ENCODE measurements at regions not wholly inside any gene's neighbourhood (a gene's known extent, or its start where the extent isn't known, plus 50 kb on each side); places are given as distances from the start of the nearest gene placed in this dataset.

- Histone ChIP-seq H3K9me2 (replicated peaks; ENCODE audit: control insufficient read depth, low read length) (no peaks in the 10 kb centered on the region), H3F3A (ENCODE audit: control insufficient read depth, insufficient read depth) (no peaks in the 10 kb centered on the region), H3K27ac (ENCODE audit: low read depth, low read length) (no peak overlapping the region), H3K4me1 (ENCODE audit: control insufficient read depth, low read length) (no peaks in the 10 kb centered on the region), H3K4me2 (ENCODE audit: low read length) (no peak overlapping the region), H3K79me2 (ENCODE audit: control insufficient read depth, low read length) (no peaks in the 10 kb centered on the region), H3K36me3 (ENCODE audit: control insufficient read depth, low read length) (no peaks in the 10 kb centered on the region), H3K9me3 (ENCODE audit: control insufficient read depth, insufficient read depth, low read length) (no peaks in the 10 kb centered on the region), H4K20me1 (ENCODE audit: control insufficient read depth, insufficient read depth, low read depth, low read length) (no peaks in the 10 kb centered on the region), H3K4me3 (ENCODE audit: low read length) (no peak overlapping the region), H3K27me3 (ENCODE audit: control insufficient read depth, low read length) (no peaks in the 10 kb centered on the region)
- no peak for TF ChIP-seq CTCF (IDR thresholded peaks at IDR 0.05; ENCODE audit: low read depth, low read length, poor library complexity, severe bottlenecking)
- no peak for TF ChIP-seq EZH2phosphoT487 (IDR thresholded peaks at IDR 0.05; ENCODE audit: borderline replicate concordance, low read length)
These were observed 1255.9 kb downstream of the JRKL start for GRCh38 chr11:97645736-97646135.

GRCh38 chr11:97656356-97656755 is 1266.5 kb downstream of the JRKL start:
- Histone ChIP-seq H3K27me3 (ENCODE audit: control insufficient read depth, low read length) (no peaks in the 10 kb centered on the region), H4K20me1 (ENCODE audit: control insufficient read depth, insufficient read depth, low read depth, low read length) (no peaks in the 10 kb centered on the region), H3K36me3 (ENCODE audit: control insufficient read depth, low read length) (no peaks in the 10 kb centered on the region), H3K4me1 (ENCODE audit: control insufficient read depth, low read length) (no peaks in the 10 kb centered on the region), H3K4me2 (ENCODE audit: low read length) (no peak overlapping the region), H3K4me3 (ENCODE audit: low read length) (no peak overlapping the region), H3K9me3 (ENCODE audit: control insufficient read depth, insufficient read depth, low read length) (no peaks in the 10 kb centered on the region; the same call in 1 of the 2 replicates), H3F3A (ENCODE audit: control insufficient read depth, insufficient read depth) (no peaks in the 10 kb centered on the region), H3K9me2 (replicated peaks; ENCODE audit: control insufficient read depth, low read length) (no peaks in the 10 kb centered on the region), H3K79me2 (ENCODE audit: control insufficient read depth, low read length) (no peaks in the 10 kb centered on the region), H3K27ac (ENCODE audit: low read depth, low read length) (no peak overlapping the region)
- TF ChIP-seq CTCF (IDR thresholded peaks at IDR 0.05; ENCODE audit: low read depth, low read length, poor library complexity, severe bottlenecking) = no peak
- no peak for TF ChIP-seq EZH2phosphoT487 (IDR thresholded peaks at IDR 0.05; ENCODE audit: borderline replicate concordance, low read length)

- no peaks in the 10 kb centered on the region for H3K9me3 ChIP-seq (ENCODE audit: control insufficient read depth, insufficient read depth, low read length)
- no peaks in the 10 kb centered on the region for H3K79me2 ChIP-seq (ENCODE audit: control insufficient read depth, low read length)
- no peak overlapping the region for H3K4me2 ChIP-seq (ENCODE audit: low read length)
- H3K4me1 ChIP-seq (ENCODE audit: control insufficient read depth, low read length) = no peaks in the 10 kb centered on the region
- no peak overlapping the region for H3K4me3 ChIP-seq (ENCODE audit: low read length)
- no peak for TF ChIP-seq CTCF (IDR thresholded peaks at IDR 0.05; ENCODE audit: low read depth, low read length, poor library complexity, severe bottlenecking)
- TF ChIP-seq EZH2phosphoT487 (IDR thresholded peaks at IDR 0.05; ENCODE audit: borderline replicate concordance, low read length) = no peak
- no peak overlapping the region for H3K27ac ChIP-seq (ENCODE audit: low read depth, low read length)
- no peaks in the 10 kb centered on the region for H3K36me3 ChIP-seq (ENCODE audit: control insufficient read depth, low read length)
- no peaks in the 10 kb centered on the region for H3K27me3 ChIP-seq (ENCODE audit: control insufficient read depth, low read length)
- no peaks in the 10 kb centered on the region for H4K20me1 ChIP-seq (ENCODE audit: control insufficient read depth, insufficient read depth, low read depth, low read length)
- no peaks in the 10 kb centered on the region for H3K9me2 ChIP-seq (replicated peaks; ENCODE audit: control insufficient read depth, low read length)
- H3F3A ChIP-seq (ENCODE audit: control insufficient read depth, insufficient read depth) = no peaks in the 10 kb centered on the region
These were observed 1268.0 kb downstream of the JRKL start for GRCh38 chr11:97657852-97658251.

- Histone ChIP-seq H3K9me2 (replicated peaks; ENCODE audit: control insufficient read depth, low read length) (no peaks in the 10 kb centered on the region), H3K4me2 (ENCODE audit: low read length) (no peak overlapping the region), H3K27me3 (ENCODE audit: control insufficient read depth, low read length) (no peaks in the 10 kb centered on the region), H3F3A (ENCODE audit: control insufficient read depth, insufficient read depth) (no peaks in the 10 kb centered on the region), H3K9me3 (ENCODE audit: control insufficient read depth, insufficient read depth, low read length) (peaks cover 5% of the 10 kb centered on the region; the same call in 1 of the 2 replicates), H3K27ac (ENCODE audit: low read depth, low read length) (no peak overlapping the region), H3K36me3 (ENCODE audit: control insufficient read depth, low read length) (no peaks in the 10 kb centered on the region), H3K79me2 (ENCODE audit: control insufficient read depth, low read length) (no peaks in the 10 kb centered on the region), H4K20me1 (ENCODE audit: control insufficient read depth, insufficient read depth, low read depth, low read length) (no peaks in the 10 kb centered on the region), H3K4me3 (ENCODE audit: low read length) (no peak overlapping the region), H3K4me1 (ENCODE audit: control insufficient read depth, low read length) (no peaks in the 10 kb centered on the region)
- TF ChIP-seq CTCF (IDR thresholded peaks at IDR 0.05; ENCODE audit: low read depth, low read length, poor library complexity, severe bottlenecking) (no peak), EZH2phosphoT487 (IDR thresholded peaks at IDR 0.05; ENCODE audit: borderline replicate concordance, low read length) (no peak)
These were observed 1277.2 kb downstream of the JRKL start for GRCh38 chr11:97667057-97667456.
